Naive B cell (primary cell): ENCODE measurements at regions not wholly inside any gene's neighbourhood (a gene's known extent, or its start where the extent isn't known, plus 50 kb on each side); places are given as distances from the start of the nearest gene placed in this dataset.

ENCODE experiments used
- ATAC-seq, 2 donors: fragments of 150-1000 bp; cut with Tn5 transposase; 2 replicates each; pipeline ENCODE4 v1.10.0; 2021; ENCODE audit warnings: low read depth in 2 of 2, mild to moderate bottlenecking in 2 of 2, moderate library complexity in 2 of 2
- DNase-seq: peaks from one replicate; pipeline ENCODE4 v3.0.0; 2022
- H3K27ac Mint-ChIP-seq, 6 donors: one replicate each; pipeline ENCODE4 v1.8.0; 2020 to 2022; ENCODE audit warnings: mild to moderate bottlenecking in 6 of 6, mixed read lengths in 6 of 6, moderate library complexity in 5 of 6, inconsistent platforms in 2 of 6
- H3K27me3 Mint-ChIP-seq, 3 donors: one replicate each; pipeline ENCODE4 v1.8.0; 2021 to 2022; ENCODE audit warnings: mixed read lengths in 3 of 3, mild to moderate bottlenecking in 1 of 3
- H3K36me3 Mint-ChIP-seq, 2 donors: one replicate each; pipeline ENCODE4 v1.8.0; 2020 to 2022; ENCODE audit warnings: mixed read lengths in 2 of 2, inconsistent platforms in 1 of 2, mild to moderate bottlenecking in 1 of 2
- H3K4me1 Mint-ChIP-seq, 3 donors: one replicate each; pipeline ENCODE4 v1.8.0; 2020 to 2022; ENCODE audit warnings: mixed read lengths in 3 of 3, inconsistent platforms in 1 of 3, mild to moderate bottlenecking in 1 of 3, moderate library complexity in 1 of 3
- H3K4me3 Mint-ChIP-seq, 8 donors: one replicate each; pipeline ENCODE4 v1.8.0; 2020 to 2022; ENCODE audit warnings: mild to moderate bottlenecking in 8 of 8, mixed read lengths in 8 of 8, moderate library complexity in 8 of 8, inconsistent platforms in 2 of 8
- H3K9me3 Mint-ChIP-seq, 7 donors: one replicate each; pipeline ENCODE4 v1.8.0; 2020 to 2022; ENCODE audit warnings: mixed read lengths in 7 of 7, mild to moderate bottlenecking in 5 of 7, inconsistent platforms in 2 of 7, moderate library complexity in 1 of 7

- no peak for ATAC-seq
- no peaks in the 10 kb centered on the region for H3K27me3 Mint-ChIP-seq
- no peak overlapping the region for H3K4me3 Mint-ChIP-seq
- no peaks in the 10 kb centered on the region for H3K4me1 Mint-ChIP-seq
- H3K9me3 Mint-ChIP-seq: peaks cover 1 to 24% (median 9%) of the 10 kb centered on the region in 7 donors
- no peaks in the 10 kb centered on the region for H3K36me3 Mint-ChIP-seq
- DNase-seq: no peak
- H3K27ac Mint-ChIP-seq: no peak overlapping the region
These were observed 1293.7 kb upstream of the AUTS2 start for GRCh38 chr7:68304536-68304935.

GRCh38 chr7:68306692-68307107, 1291.6 kb upstream of the AUTS2 start:
- DNase-seq (no peak), ATAC-seq (no peak)
- Mint-ChIP-seq H3K4me1 (no peaks in the 10 kb centered on the region), H3K9me3 (peaks cover 0 to 24% (median 7%) of the 10 kb centered on the region in 7 donors), H3K27me3 (no peaks in the 10 kb centered on the region), H3K27ac (no peak overlapping the region), H3K4me3 (no peak overlapping the region), H3K36me3 (no peaks in the 10 kb centered on the region)

DNA sequence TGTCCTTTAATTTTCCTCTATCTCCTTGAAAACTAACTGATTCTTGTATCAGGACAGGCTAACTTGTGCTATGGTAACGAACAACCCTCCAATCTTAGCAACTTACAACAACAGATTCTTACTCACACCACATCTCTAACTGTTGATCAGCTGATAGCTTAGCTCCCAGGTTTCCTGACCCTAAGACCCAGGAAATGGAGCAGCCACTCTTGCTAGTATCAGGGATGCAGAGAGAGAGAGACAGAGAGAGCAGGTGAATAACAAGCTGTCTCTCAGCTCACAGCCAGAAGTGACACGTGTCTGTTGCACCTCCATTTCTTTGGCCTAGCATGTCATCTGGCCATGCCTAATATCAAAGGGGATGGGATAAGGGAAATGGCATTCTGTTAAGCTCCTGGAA, 1289.0 kb upstream of the AUTS2 start:
- ATAC-seq: no peak
- no peaks in the 10 kb centered on the region for H3K36me3 Mint-ChIP-seq
- no peaks in the 10 kb centered on the region for H3K27me3 Mint-ChIP-seq
- H3K4me3 Mint-ChIP-seq: no peak overlapping the region
- no peaks in the 10 kb centered on the region for H3K4me1 Mint-ChIP-seq
- no peak overlapping the region for H3K27ac Mint-ChIP-seq
- peaks cover 0 to 33% (median 13%) of the 10 kb centered on the region in 7 donors for H3K9me3 Mint-ChIP-seq
- DNase-seq: no peak

- Mint-ChIP-seq H3K27me3 (no peaks in the 10 kb centered on the region), H3K9me3 (peaks cover 1 to 29% (median 12%) of the 10 kb centered on the region in 7 donors), H3K4me1 (no peaks in the 10 kb centered on the region), H3K36me3 (no peaks in the 10 kb centered on the region), H3K27ac (no peak overlapping the region), H3K4me3 (peak overlapping the region in 1 of 8 donors; percentile 7)
- DNase-seq: no peak
- ATAC-seq: no peak
These were observed 1288.5 kb upstream of the AUTS2 start for GRCh38 chr7:68309806-68310205.

- H3K9me3 Mint-ChIP-seq: peaks cover 8 to 40% (median 12%) of the 10 kb centered on the region in 7 donors
- H3K27ac Mint-ChIP-seq: no peak overlapping the region
- no peak for DNase-seq
- H3K4me1 Mint-ChIP-seq: no peaks in the 10 kb centered on the region
- H3K27me3 Mint-ChIP-seq: no peaks in the 10 kb centered on the region
- no peaks in the 10 kb centered on the region for H3K36me3 Mint-ChIP-seq
- no peak for ATAC-seq
- no peak overlapping the region for H3K4me3 Mint-ChIP-seq
These were observed 1286.3 kb upstream of the AUTS2 start for GRCh38 chr7:68311958-68312357.

DNA sequence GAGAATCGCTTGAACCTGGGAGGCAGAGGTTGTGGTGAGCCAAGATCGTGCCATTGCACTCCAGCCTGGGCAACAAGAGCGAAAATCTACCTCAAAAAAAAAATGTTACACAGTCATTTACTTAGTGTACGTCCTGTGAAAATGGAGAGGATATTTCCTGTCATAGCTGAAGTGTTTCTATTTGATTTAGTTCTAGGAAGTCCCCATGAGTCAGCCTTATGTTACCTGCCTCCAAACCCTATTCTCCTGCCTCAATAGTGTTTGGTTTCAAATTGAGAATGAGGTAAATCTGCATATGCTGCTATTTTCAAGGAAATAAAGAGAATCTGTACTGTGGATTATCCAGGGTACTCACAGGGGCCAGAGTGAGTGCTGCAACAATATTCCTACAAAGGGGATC, 1284.5 kb upstream of the AUTS2 start:
- DNase-seq: no peak
- Mint-ChIP-seq H3K27ac (no peak overlapping the region), H3K9me3 (peaks cover 8 to 36% (median 14%) of the 10 kb centered on the region in 7 donors), H3K27me3 (no peaks in the 10 kb centered on the region), H3K36me3 (no peaks in the 10 kb centered on the region), H3K4me1 (no peaks in the 10 kb centered on the region), H3K4me3 (no peak overlapping the region)
- ATAC-seq: no peak

GRCh38 chr7:68314208-68314607, 1284.1 kb upstream of the AUTS2 start:
- Mint-ChIP-seq H3K4me1 (no peaks in the 10 kb centered on the region), H3K4me3 (no peak overlapping the region), H3K27me3 (no peaks in the 10 kb centered on the region), H3K27ac (no peak overlapping the region), H3K9me3 (peaks cover 7 to 34% (median 13%) of the 10 kb centered on the region in 7 donors), H3K36me3 (no peaks in the 10 kb centered on the region)
- DNase-seq (no peak), ATAC-seq (no peak)

- no peak overlapping the region for H3K4me3 Mint-ChIP-seq
- no peaks in the 10 kb centered on the region for H3K27me3 Mint-ChIP-seq
- DNase-seq (no peak), ATAC-seq (no peak)
- peaks cover 4 to 27% (median 10%) of the 10 kb centered on the region in 7 donors for H3K9me3 Mint-ChIP-seq
- H3K27ac Mint-ChIP-seq: no peak overlapping the region
- H3K36me3 Mint-ChIP-seq: no peaks in the 10 kb centered on the region
- H3K4me1 Mint-ChIP-seq: no peaks in the 10 kb centered on the region
These were observed 1280.8 kb upstream of the AUTS2 start for GRCh38 chr7:68317476-68317875.

DNA sequence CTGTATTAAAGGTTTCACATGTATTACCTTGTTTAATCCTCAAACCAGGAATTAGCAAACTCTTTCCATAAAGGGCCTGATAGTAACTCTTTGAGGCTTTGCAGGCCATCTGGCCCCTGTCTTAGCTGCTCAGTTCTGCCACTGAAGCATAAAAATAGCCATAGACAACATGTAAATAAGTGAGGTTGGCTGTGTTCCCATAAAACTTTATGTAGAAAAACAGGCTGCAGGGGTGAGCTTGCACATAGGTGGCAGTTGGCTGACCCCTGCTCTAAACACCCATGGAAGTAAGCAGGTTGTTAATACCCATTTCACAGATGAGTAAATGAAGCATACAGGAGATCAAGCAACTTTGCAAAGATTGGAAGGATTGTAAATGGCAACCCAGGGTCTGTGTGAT, 1279.2 kb upstream of the AUTS2 start:
- no peak overlapping the region for H3K27ac Mint-ChIP-seq
- H3K27me3 Mint-ChIP-seq: no peaks in the 10 kb centered on the region
- H3K36me3 Mint-ChIP-seq: no peaks in the 10 kb centered on the region
- peaks cover 0 to 20% (median 12%) of the 10 kb centered on the region in 7 donors for H3K9me3 Mint-ChIP-seq
- H3K4me1 Mint-ChIP-seq: no peaks in the 10 kb centered on the region
- ATAC-seq (no peak), DNase-seq (no peak)
- H3K4me3 Mint-ChIP-seq: no peak overlapping the region

GRCh38 chr7:68321076-68321639, 1277.1 kb upstream of the AUTS2 start:
- no peaks in the 10 kb centered on the region for H3K4me1 Mint-ChIP-seq
- H3K27me3 Mint-ChIP-seq: no peaks in the 10 kb centered on the region
- H3K27ac Mint-ChIP-seq: no peak overlapping the region
- H3K4me3 Mint-ChIP-seq: no peak overlapping the region
- no peak for DNase-seq
- no peaks in the 10 kb centered on the region for H3K36me3 Mint-ChIP-seq
- H3K9me3 Mint-ChIP-seq: peaks cover 0 to 14% (median 7%) of the 10 kb centered on the region in 7 donors
- ATAC-seq: no peak

GRCh38 chr7:68321776-68322496, 1276.3 kb upstream of the AUTS2 start:
- no peaks in the 10 kb centered on the region for H3K4me1 Mint-ChIP-seq
- H3K9me3 Mint-ChIP-seq: peaks cover 4 to 10% (median 9%) of the 10 kb centered on the region in 7 donors
- H3K27me3 Mint-ChIP-seq: no peaks in the 10 kb centered on the region
- ATAC-seq: no peak
- DNase-seq: no peak
- H3K4me3 Mint-ChIP-seq: no peak overlapping the region
- H3K27ac Mint-ChIP-seq: no peak overlapping the region
- no peaks in the 10 kb centered on the region for H3K36me3 Mint-ChIP-seq

GRCh38 chr7:68324621-68325020, 1273.7 kb upstream of the AUTS2 start:
- no peaks in the 10 kb centered on the region for H3K4me1 Mint-ChIP-seq
- no peaks in the 10 kb centered on the region for H3K27me3 Mint-ChIP-seq
- no peak overlapping the region for H3K27ac Mint-ChIP-seq

DNA sequence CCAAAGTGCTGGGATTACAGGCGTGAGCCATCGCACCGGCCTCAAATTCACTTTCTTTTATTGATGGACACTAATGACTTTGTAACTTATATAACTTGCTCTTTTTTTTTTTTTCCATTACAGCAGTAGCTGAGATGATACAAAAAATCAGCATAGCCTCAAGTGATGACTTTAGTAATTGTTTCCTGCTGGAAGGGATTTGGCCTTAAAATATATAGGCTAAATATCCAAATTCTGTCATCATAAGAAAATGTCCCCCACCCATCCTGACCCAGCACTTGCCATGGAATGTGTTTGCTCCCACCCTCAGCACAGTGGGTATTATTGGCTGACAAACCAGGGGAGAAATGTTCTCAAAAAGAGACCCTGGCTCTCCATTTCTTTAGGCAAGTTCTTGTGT, 1264.1 kb upstream of the AUTS2 start:
- no peak overlapping the region for H3K27ac Mint-ChIP-seq
- H3K4me3 Mint-ChIP-seq: no peak overlapping the region
- no peak for ATAC-seq
- H3K4me1 Mint-ChIP-seq: no peaks in the 10 kb centered on the region
- peaks cover 0 to 3% of the 10 kb centered on the region in 2 donors for H3K36me3 Mint-ChIP-seq
- no peaks in the 10 kb centered on the region for H3K27me3 Mint-ChIP-seq
- H3K9me3 Mint-ChIP-seq: peaks cover 9 to 35% (median 13%) of the 10 kb centered on the region in 7 donors
- no peak for DNase-seq

More at GRCh38 chr7:68324621-68325020, 1273.7 kb upstream of the AUTS2 start:
- no peak overlapping the region for H3K4me3 Mint-ChIP-seq
- ATAC-seq: no peak
- H3K9me3 Mint-ChIP-seq: peaks cover 2 to 12% (median 10%) of the 10 kb centered on the region in 7 donors
- DNase-seq: no peak
- no peaks in the 10 kb centered on the region for H3K36me3 Mint-ChIP-seq

DNA sequence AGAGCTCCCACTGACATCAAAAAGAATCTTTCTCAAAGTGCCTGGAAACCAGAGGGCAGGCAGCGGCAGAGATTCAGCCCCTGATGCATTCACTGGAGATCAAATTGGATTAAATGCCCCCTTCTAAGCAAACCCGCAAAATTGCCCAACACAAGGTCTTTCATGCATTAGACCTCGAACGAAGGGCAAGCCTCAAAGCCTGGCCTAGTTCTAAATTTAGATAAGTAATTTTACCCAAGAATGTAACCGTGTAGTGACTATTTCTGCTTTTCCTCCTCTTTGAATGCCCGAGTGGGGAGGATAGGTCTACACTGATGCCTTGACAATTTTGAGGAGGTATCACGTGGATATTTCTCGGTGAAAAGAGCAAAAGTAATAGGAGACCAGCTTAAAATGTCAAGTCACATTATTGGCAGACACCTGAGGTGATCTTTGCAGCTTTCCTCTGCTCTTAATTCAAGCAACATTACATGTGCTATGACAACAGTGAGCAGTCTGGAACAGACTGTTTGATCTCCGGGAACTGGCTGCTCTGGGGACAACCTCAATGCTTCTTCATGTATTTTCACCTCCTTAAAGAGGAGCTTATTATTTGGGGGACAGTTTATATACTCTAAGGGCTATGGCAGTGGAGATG, 1263.5 kb upstream of the AUTS2 start:
- Mint-ChIP-seq H3K9me3 (peaks cover 9 to 38% (median 14%) of the 10 kb centered on the region in 7 donors), H3K4me1 (no peaks in the 10 kb centered on the region), H3K36me3 (peaks cover 0 to 3% of the 10 kb centered on the region in 2 donors), H3K27me3 (no peaks in the 10 kb centered on the region), H3K27ac (no peak overlapping the region), H3K4me3 (no peak overlapping the region)
- no peak for DNase-seq
- ATAC-seq: no peak
